PC-3 (cell line): ENCODE measurements at regions not wholly inside any gene's neighbourhood (a gene's known extent, or its start where the extent isn't known, plus 50 kb on each side); places are given as distances from the start of the nearest gene placed in this dataset.

Experiments
- EZH2 ChIP-seq: fragments of 300-600 bp; sonication (generic); IDR thresholded peaks from one replicate; pipeline ENCODE4 v1.6.1; 2017; ENCODE audit warnings: antibody characterized with exemption, mild to moderate bottlenecking, low read length; ENCODE audit not compliant: unreplicated experiment
- EZH2phosphoT487 ChIP-seq: fragments of 300-600 bp; sonication (generic); IDR thresholded peaks from 2 replicates; pipeline ENCODE4 v1.6.1; 2018; ENCODE audit warnings: mild to moderate bottlenecking, antibody characterized with exemption, low read length, borderline replicate concordance
- TF ChIP-seq, protein P1 (sequence below): fragments of 300-600 bp; sonication (generic); conservative IDR thresholded peaks from 2 replicates; pipeline ENCODE4 v1.5.1; 2017; ENCODE audit warnings: antibody characterized with exemption, low read depth, mild to moderate bottlenecking, low read length

DNA sequence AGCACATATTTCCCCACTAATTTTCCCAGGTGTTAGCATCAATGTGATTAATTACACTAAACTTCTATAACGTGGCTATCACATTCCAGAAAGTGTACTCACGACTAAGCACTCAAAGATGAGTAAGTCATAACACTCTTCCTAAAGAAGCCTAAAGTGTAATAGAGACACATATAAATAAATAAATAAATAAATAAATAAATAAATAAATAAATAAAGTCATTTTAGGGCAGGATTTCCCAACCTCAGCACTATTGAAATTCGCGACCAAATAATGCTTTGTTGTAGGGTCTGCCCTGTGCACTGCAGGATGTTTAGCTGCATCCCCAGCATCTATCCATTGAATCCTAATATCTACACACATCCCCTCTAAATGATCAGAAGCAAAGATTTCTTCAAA, 390.9 kb downstream of the CDH7 start:
- TF ChIP-seq EZH2 (no peak), EZH2phosphoT487 (no peak)
- TF ChIP-seq, protein P1, sequence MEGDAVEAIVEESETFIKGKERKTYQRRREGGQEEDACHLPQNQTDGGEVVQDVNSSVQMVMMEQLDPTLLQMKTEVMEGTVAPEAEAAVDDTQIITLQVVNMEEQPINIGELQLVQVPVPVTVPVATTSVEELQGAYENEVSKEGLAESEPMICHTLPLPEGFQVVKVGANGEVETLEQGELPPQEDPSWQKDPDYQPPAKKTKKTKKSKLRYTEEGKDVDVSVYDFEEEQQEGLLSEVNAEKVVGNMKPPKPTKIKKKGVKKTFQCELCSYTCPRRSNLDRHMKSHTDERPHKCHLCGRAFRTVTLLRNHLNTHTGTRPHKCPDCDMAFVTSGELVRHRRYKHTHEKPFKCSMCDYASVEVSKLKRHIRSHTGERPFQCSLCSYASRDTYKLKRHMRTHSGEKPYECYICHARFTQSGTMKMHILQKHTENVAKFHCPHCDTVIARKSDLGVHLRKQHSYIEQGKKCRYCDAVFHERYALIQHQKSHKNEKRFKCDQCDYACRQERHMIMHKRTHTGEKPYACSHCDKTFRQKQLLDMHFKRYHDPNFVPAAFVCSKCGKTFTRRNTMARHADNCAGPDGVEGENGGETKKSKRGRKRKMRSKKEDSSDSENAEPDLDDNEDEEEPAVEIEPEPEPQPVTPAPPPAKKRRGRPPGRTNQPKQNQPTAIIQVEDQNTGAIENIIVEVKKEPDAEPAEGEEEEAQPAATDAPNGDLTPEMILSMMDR = no peak
